H9 (cell line): ENCODE measurements at regions not wholly inside any gene's neighbourhood (a gene's known extent, or its start where the extent isn't known, plus 50 kb on each side); places are given as distances from the start of the nearest gene placed in this dataset.

Experiments
- DNase-seq: peaks from one replicate; pipeline ENCODE4 v3.0.0-alpha.2; 2017
- H2AFZ ChIP-seq: one replicate; pipeline ENCODE4 v1.6.1; 2013; ENCODE audit warnings: mild to moderate bottlenecking, low read length, control low read depth, moderate library complexity
- H2AK5ac ChIP-seq: 2 replicates; pipeline ENCODE4 v1.6.1; 2013; ENCODE audit warnings: low read length, control low read depth, mixed read lengths; ENCODE audit not compliant: insufficient read length
- H2BK120ac ChIP-seq: one replicate; pipeline ENCODE4 v1.6.1; 2013; ENCODE audit warnings: low read depth, mild to moderate bottlenecking, low read length, control low read depth, inconsistent platforms; ENCODE audit not compliant: poor library complexity, severe bottlenecking
- H2BK12ac ChIP-seq: 2 replicates; pipeline ENCODE4 v1.6.1; 2013; ENCODE audit warnings: low read length, control low read depth, mixed read lengths, low read depth; ENCODE audit not compliant: insufficient read length
- H2BK15ac ChIP-seq: 2 replicates; pipeline ENCODE4 v1.6.1; 2013; ENCODE audit warnings: low read depth, low read length, control low read depth
- H2BK20ac ChIP-seq: one replicate; pipeline ENCODE4 v1.6.1; 2013; ENCODE audit warnings: low read depth, mild to moderate bottlenecking, low read length, control low read depth, inconsistent platforms; ENCODE audit not compliant: poor library complexity, severe bottlenecking
- H2BK5ac ChIP-seq: 2 replicates; pipeline ENCODE4 v1.6.1; 2013; ENCODE audit warnings: low read length, control low read depth, mixed read lengths; ENCODE audit not compliant: insufficient read length
- H3K14ac ChIP-seq: 2 replicates; pipeline ENCODE4 v1.6.1; 2013; ENCODE audit warnings: low read length, control low read depth; ENCODE audit not compliant: insufficient read depth
- H3K18ac ChIP-seq: 2 replicates; pipeline ENCODE4 v1.6.1; 2013; ENCODE audit warnings: low read depth, mild to moderate bottlenecking, mixed read lengths, low read length, control low read depth; ENCODE audit not compliant: insufficient read length
- H3K23ac ChIP-seq: 2 replicates; pipeline ENCODE4 v1.6.1; 2013; ENCODE audit warnings: low read length, control low read depth, mixed read lengths, low read depth; ENCODE audit not compliant: insufficient read length
- H3K23me2 ChIP-seq: 2 replicates; pipeline ENCODE4 v1.6.1; 2013; ENCODE audit warnings: low read depth, mild to moderate bottlenecking, mixed read lengths, low read length, control low read depth; ENCODE audit not compliant: insufficient read length, poor library complexity, severe bottlenecking
- H3K27ac ChIP-seq: 2 replicates; pipeline ENCODE4 v1.5.1; 2013; ENCODE audit warnings: low read length, control low read depth, mixed read lengths, low read depth; ENCODE audit not compliant: insufficient read length
- H3K27me3 ChIP-seq: 2 replicates; pipeline ENCODE4 v1.6.1; 2013; ENCODE audit warnings: low read length, control low read depth, inconsistent platforms; ENCODE audit not compliant: insufficient read depth
- H3K4ac ChIP-seq: 2 replicates; pipeline ENCODE4 v1.6.1; 2013; ENCODE audit warnings: low read depth, mild to moderate bottlenecking, control low read depth, inconsistent platforms, low read length, moderate library complexity
- H3K4me1 ChIP-seq: 2 replicates; pipeline ENCODE4 v1.6.1; 2013; ENCODE audit warnings: low read length, control low read depth, inconsistent platforms; ENCODE audit not compliant: insufficient read depth
- H3K4me2 ChIP-seq: 2 replicates; pipeline ENCODE4 v1.6.1; 2013; ENCODE audit warnings: low read length, control low read depth, mixed read lengths; ENCODE audit not compliant: insufficient read length, insufficient read depth
- H3K56ac ChIP-seq: 2 replicates; pipeline ENCODE4 v1.6.1; 2013; ENCODE audit warnings: low read depth, mild to moderate bottlenecking, mixed read lengths, low read length, control low read depth; ENCODE audit not compliant: insufficient read length
- H3K79me1 ChIP-seq: 2 replicates; pipeline ENCODE4 v1.6.1; 2013; ENCODE audit warnings: low read depth, mild to moderate bottlenecking, moderate library complexity, low read length, control low read depth, inconsistent platforms; ENCODE audit not compliant: insufficient read depth, poor library complexity, severe bottlenecking
- H3K79me2 ChIP-seq: 2 replicates; pipeline ENCODE4 v1.6.1; 2013; ENCODE audit warnings: low read length, control low read depth, inconsistent platforms; ENCODE audit not compliant: insufficient read depth
- H3K9ac ChIP-seq: 2 replicates; pipeline ENCODE4 v1.6.1; 2013; ENCODE audit warnings: low read length, control low read depth, mixed read lengths; ENCODE audit not compliant: insufficient read length; ENCODE audit errors: extremely low read depth
- H3K9me3 ChIP-seq: one replicate; pipeline ENCODE4 v1.6.1; 2013; ENCODE audit warnings: low read depth, low read length, inconsistent platforms; ENCODE audit not compliant: control insufficient read depth
- H3T11ph ChIP-seq: one replicate; pipeline ENCODE4 v1.6.1; 2013; ENCODE audit warnings: mild to moderate bottlenecking, low read length, control low read depth, inconsistent platforms
- H4K20me1 ChIP-seq: one replicate; pipeline ENCODE4 v1.6.1; 2013; ENCODE audit not compliant: control insufficient read depth, insufficient read length, insufficient read depth
- H4K5ac ChIP-seq: 2 replicates; pipeline ENCODE4 v1.6.1; 2013; ENCODE audit warnings: low read depth, mild to moderate bottlenecking, mixed read lengths, low read length, control low read depth; ENCODE audit not compliant: insufficient read length
- H4K8ac ChIP-seq: replicated peaks from 2 replicates; pipeline ENCODE4 v1.6.1; 2013; ENCODE audit warnings: low read length, control low read depth, mixed read lengths, low read depth; ENCODE audit not compliant: insufficient read length
- H4K91ac ChIP-seq: 2 replicates; pipeline ENCODE4 v1.6.1; 2013; ENCODE audit warnings: low read depth, mild to moderate bottlenecking, moderate library complexity, mixed read lengths, low read length, control low read depth; ENCODE audit not compliant: insufficient read length
- H3K27ac Mint-ChIP-seq, 3 experiments: 2 replicates in 2 of 3; 3 replicates in 1 of 3; pipeline ENCODE4 v1.8.0; 2020 to 2021; ENCODE audit warnings: mixed read lengths in 3 of 3, mild to moderate bottlenecking in 1 of 3, moderate library complexity in 1 of 3
- H3K27me3 Mint-ChIP-seq: 2 replicates; pipeline ENCODE4 v1.8.0; 2021; ENCODE audit warnings: low read depth, mild to moderate bottlenecking, moderate library complexity, mixed read lengths
- H3K36me3 Mint-ChIP-seq, 3 experiments: 2 replicates in 2 of 3; 3 replicates in 1 of 3; pipeline ENCODE4 v1.8.0; 2020 to 2021; ENCODE audit warnings: low read depth in 3 of 3, mixed read lengths in 3 of 3; ENCODE audit not compliant: insufficient read depth in 1 of 3
- H3K4me1 Mint-ChIP-seq, 2 experiments: 2 replicates each; pipeline ENCODE4 v1.8.0; 2020; ENCODE audit warnings: mixed read lengths in 2 of 2
- H3K4me3 Mint-ChIP-seq, 2 experiments: 2 replicates in 1 of 2; 3 replicates in 1 of 2; pipeline ENCODE4 v1.8.0; 2020 to 2021; ENCODE audit warnings: mild to moderate bottlenecking in 2 of 2, mixed read lengths in 2 of 2, moderate library complexity in 1 of 2
- H3K9me3 Mint-ChIP-seq, 2 experiments: 2 replicates in 1 of 2; 3 replicates in 1 of 2; pipeline ENCODE4 v1.8.0; 2020; ENCODE audit warnings: mild to moderate bottlenecking in 2 of 2, mixed read lengths in 2 of 2, moderate library complexity in 1 of 2
- CTCF ChIP-seq: fragments of 200-600 bp; sonication (generic); conservative IDR thresholded peaks from 3 replicates; pipeline ENCODE4 v1.8.0; 2021; ENCODE audit warnings: antibody characterized with exemption, mild to moderate bottlenecking
- WGBS: extraction: QIAGEN DNeasy Blood & Tissue Kit; methylation state at CpG from one replicate; pipeline ENCODE4 v1.1.7; 2013; ENCODE audit warnings: missing lambda C conversion rate, low lambda C conversion rate, mixed read lengths; ENCODE audit not compliant: insufficient read length; ENCODE audit errors: extremely low coverage; 5-methylcytosine and 5-hydroxymethylcytosine counted together

DNA sequence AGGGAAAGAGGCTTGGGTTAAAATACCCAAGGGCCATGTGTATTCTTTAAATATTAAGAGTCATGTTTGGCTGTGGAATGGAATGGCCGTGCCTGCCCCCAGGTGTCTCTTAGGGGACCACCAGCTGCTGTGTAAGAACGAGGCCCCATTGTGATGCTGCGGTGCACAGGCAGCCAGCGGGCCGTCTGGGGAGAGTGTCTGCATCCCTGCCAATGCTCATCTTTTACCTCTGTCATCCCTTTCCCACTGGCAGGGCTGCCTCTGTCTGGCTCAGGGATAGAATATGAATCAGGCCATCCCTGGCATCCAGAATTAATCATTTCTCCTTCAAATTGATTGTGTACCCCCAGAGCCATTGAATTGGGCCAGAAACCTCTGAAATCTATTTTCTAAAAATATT is 137.8 kb upstream of the GALNT17 start:
- no peaks in the 10 kb centered on the region for H3K9me3 ChIP-seq
- H2BK12ac ChIP-seq = no peak overlapping the region
- peaks cover 14 to 24% of the 10 kb centered on the region in 2 experiments for H3K4me1 Mint-ChIP-seq
- H2BK20ac ChIP-seq = no peak overlapping the region
- no peaks in the 10 kb centered on the region for H3K4me1 ChIP-seq
- no peaks in the 10 kb centered on the region for H3K79me1 ChIP-seq
- H3K18ac ChIP-seq = no peak overlapping the region
- H3K56ac ChIP-seq = no peak overlapping the region
- H2AK5ac ChIP-seq = no peak overlapping the region
- H3K27me3 ChIP-seq = no peaks in the 10 kb centered on the region
- no peak overlapping the region for H2BK120ac ChIP-seq
- H3K27ac ChIP-seq = no peak overlapping the region
- peaks cover 5% of the 10 kb centered on the region for H3K27me3 Mint-ChIP-seq
- H3T11ph ChIP-seq = no peak overlapping the region
- no peak overlapping the region for H3K4me2 ChIP-seq
- no peak overlapping the region for H4K91ac ChIP-seq
- H2AFZ ChIP-seq = no peak overlapping the region
- H3K79me2 ChIP-seq = no peaks in the 10 kb centered on the region
- no peak overlapping the region for H3K23ac ChIP-seq
- H3K9me3 Mint-ChIP-seq = peaks cover 9 to 13% of the 10 kb centered on the region in 2 experiments
- no peak overlapping the region for H3K9ac ChIP-seq
- H2BK15ac ChIP-seq = no peak overlapping the region
- no peak overlapping the region for H3K4me3 Mint-ChIP-seq
- H3K36me3 Mint-ChIP-seq = peaks cover 2 to 6% (median 4%) of the 10 kb centered on the region in 3 experiments; a peak in 5 of 7 replicates
- WGBS = no CpG with 5 or more reads among the region's 5 CpGs
- DNase-seq = no peak
- no peak for TF ChIP-seq CTCF
- H4K20me1 ChIP-seq = no peaks in the 10 kb centered on the region
- H4K5ac ChIP-seq = no peak overlapping the region
- no peak overlapping the region for H2BK5ac ChIP-seq
- H3K14ac ChIP-seq = no peak overlapping the region
- H3K4ac ChIP-seq = no peak overlapping the region
- H4K8ac ChIP-seq = no peak overlapping the region
- no peaks in the 10 kb centered on the region for H3K23me2 ChIP-seq
- no peak overlapping the region for H3K27ac Mint-ChIP-seq
